Fibroblast of villous mesenchyme (primary cell): ENCODE measurements at regions not wholly inside any gene's neighbourhood (a gene's known extent, or its start where the extent isn't known, plus 50 kb on each side); places are given as distances from the start of the nearest gene placed in this dataset.

ENCODE experiments used
- DNase-seq: peaks from one replicate; pipeline ENCODE4 v3.0.0-alpha.2; 2010; ENCODE audit warnings: low read depth
- H3K4me3 ChIP-seq: 2 replicates; pipeline ENCODE4 v1.5.1; 2011; ENCODE audit warnings: low read depth, mild to moderate bottlenecking, low read length
- TF ChIP-seq, protein P1 (sequence below): IDR thresholded peaks from 2 replicates; pipeline ENCODE4 v1.5.1; 2012; ENCODE audit warnings: low read depth, mild to moderate bottlenecking, low read length; ENCODE audit not compliant: insufficient read depth

DNA sequence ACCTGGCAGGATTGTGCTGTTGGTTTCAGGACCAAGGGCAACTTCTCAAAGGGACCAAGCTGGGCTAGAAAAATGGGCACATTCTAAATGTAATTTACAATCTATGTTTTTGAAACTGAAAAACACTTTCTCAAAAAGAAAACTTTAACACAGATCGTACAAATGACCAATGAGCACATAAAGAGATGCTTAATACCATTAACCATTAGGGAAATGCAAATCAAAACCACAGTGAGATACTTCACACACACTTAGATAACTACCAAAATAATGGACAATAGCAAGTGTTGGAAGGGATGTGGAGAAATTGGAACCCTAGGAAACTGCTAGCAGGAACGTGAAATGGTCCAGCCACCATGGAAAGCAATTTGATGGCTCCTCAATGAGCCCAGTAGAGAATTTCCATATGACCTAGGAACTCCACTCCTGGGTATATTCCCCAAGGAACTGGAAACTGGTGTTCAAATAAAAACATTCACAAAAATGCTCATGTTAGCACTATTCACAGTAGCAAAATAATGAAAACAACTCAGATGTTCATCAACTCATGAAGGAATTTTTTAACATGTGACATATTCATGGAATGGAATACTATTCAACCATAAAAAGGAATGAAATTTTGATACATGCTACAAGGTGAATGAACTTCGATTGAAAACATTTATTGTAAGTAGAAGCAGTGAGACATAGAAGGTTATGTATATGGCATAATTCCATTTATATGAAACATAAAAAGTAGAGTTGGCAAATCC, 288.3 kb upstream of the NR2F2 start:
- H3K4me3 ChIP-seq, result no peak overlapping the region
- TF ChIP-seq, protein P1, sequence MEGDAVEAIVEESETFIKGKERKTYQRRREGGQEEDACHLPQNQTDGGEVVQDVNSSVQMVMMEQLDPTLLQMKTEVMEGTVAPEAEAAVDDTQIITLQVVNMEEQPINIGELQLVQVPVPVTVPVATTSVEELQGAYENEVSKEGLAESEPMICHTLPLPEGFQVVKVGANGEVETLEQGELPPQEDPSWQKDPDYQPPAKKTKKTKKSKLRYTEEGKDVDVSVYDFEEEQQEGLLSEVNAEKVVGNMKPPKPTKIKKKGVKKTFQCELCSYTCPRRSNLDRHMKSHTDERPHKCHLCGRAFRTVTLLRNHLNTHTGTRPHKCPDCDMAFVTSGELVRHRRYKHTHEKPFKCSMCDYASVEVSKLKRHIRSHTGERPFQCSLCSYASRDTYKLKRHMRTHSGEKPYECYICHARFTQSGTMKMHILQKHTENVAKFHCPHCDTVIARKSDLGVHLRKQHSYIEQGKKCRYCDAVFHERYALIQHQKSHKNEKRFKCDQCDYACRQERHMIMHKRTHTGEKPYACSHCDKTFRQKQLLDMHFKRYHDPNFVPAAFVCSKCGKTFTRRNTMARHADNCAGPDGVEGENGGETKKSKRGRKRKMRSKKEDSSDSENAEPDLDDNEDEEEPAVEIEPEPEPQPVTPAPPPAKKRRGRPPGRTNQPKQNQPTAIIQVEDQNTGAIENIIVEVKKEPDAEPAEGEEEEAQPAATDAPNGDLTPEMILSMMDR, result no peak
- DNase-seq, result no peak

DNA sequence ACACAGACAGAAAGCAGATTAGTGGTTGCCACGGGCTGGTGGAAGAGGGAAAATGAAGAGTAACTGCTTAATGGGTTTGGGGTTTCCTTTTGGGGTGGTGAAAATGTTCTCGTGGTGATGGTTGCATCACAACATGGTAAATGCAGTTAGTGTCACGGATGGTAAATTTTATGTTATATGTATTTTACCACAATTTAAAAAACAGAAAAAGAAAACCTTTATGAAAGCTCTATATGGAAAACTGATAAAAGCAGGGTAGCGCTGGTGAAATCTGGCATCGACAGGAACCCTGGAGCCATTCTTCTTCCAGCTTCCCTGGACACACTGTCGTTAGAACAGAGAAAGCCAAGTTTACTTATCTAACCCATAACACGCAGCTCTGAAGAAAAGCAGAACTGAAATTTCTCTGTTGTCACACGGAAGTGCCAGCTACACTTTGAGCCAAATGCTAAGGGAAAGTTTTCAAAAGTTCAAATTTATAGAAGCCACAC, 287.7 kb upstream of the NR2F2 start:
- TF ChIP-seq, protein P1, result no peak
- peak; percentile 49 for DNase-seq
- H3K4me3 ChIP-seq, result no peak overlapping the region

DNA sequence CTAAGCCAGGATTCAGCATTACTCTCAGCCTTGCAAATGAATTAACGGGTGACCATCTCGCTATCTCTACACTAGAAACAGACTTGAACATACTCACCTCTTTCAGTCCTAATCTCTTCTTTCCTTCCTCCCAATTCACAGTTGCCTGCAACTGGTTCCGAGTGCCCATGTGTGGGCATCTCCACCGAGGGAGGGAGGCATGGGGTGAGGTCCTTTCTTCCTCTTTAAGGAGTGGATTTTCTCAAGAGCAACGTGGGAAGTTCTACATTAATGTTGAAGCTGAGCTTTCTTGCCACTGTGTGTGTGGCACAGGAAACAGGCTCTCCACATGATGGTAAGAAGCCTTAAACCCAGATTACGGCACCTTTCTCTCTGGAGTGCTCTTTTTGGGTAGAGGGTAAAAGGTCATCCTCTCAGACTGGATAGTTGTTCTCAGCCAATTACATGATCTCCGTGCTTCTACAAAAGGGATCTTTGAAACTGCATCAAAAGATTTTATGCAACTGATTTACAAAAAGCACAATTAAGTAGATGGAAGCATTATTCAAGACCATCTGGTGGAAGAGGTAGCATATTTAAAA, 286.8 kb upstream of the NR2F2 start:
- no peak for DNase-seq
- TF ChIP-seq, protein P1, result no peak
- no peak overlapping the region for H3K4me3 ChIP-seq

DNA sequence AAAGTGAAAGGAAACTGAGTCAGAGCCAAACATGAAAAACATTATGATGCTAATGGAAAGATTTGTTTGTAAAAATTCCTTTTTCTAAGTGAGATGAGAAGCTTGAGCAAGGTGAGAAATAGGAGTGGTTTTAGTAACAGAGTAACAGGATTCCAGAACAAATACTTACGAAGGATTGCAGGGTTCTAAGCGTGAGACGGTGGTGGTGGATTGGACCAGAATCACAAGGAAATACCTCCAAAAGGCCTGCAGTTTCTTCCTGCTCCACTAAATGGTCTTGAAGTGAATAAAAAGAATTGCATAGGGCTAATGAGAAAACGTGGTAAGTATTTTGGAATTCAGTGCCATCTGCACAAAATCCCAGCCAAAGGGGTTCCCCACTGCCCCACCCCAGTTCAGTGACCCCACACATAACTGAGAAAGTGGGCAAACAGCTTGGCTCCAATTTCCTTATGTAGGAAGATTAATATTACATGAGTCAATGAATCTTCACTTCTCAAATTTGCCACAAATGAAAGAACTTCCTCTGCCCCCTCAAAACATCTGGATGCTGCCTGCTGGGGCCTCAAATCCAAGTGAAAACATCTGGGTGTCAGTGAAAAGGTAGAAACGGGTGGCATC, 283.8 kb upstream of the NR2F2 start:
- DNase-seq, result no peak
- TF ChIP-seq, protein P1, result no peak
- H3K4me3 ChIP-seq, result no peak overlapping the region

DNA sequence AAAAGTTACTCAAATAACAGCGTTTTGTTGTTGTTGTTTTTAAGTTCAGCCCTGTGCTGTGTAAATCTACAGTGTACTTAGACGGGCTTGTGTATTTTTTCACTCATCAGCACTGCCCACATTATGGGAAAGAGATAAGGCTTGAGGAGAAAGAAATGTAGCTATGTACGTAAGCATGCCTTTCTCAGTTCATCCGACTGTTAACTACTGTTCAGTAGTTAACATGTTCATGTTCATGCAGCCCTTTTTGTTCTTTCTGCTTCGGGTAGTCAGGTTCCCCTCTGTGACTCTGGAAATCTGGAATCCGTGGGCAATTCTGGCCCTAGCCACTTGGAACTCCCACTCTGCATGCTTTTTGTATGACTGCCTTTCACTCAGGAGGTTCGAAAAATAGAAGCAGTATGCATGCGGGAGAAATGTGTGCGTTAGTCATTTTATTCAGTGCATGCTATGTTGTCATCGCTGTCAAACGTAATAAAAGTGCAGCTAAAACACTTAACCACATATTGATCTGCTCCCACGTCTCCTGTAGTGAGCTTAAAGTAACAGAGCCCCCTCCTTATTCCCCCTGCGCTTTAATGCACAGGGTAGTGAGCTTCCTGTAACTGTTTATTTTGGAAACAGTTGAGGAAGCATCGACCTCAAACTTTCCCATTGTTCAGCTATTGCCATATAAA, 283.1 kb upstream of the NR2F2 start:
- H3K4me3 ChIP-seq, result no peak overlapping the region
- TF ChIP-seq, protein P1, result no peak
- peak; percentile 83 for DNase-seq

DNA sequence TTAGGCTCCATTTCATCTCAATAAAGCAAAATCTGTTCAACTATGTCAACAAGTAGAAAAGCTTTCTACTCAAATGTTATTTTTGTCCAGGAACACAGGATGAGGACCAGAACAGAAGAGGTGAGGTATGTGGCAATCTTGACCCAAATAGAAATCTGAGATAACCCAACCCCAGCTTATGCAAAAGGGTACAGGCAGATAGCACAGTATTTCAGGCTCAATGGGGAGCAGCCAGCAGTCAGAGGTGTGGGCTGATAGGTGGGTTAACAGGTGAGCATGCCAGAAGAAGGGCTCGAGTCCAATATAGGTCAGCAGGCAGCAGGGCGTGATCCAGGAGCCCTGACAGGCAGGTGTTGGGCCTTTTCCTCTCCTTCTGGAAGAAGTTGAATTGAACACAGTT, 281.2 kb upstream of the NR2F2 start:
- TF ChIP-seq, protein P1, result no peak
- no peak for DNase-seq
- no peak overlapping the region for H3K4me3 ChIP-seq
